ENCODE measurements at regions not wholly inside any gene's neighbourhood (a gene's known extent, or its start where the extent isn't known, plus 50 kb on each side); places are given as distances from the start of the nearest gene placed in this dataset.
"Not testable (repeated sequence)": the region's sequence is repeated elsewhere in the genome, so short reads cannot be mapped to it uniquely, and the experiment has no call there.

DNA sequence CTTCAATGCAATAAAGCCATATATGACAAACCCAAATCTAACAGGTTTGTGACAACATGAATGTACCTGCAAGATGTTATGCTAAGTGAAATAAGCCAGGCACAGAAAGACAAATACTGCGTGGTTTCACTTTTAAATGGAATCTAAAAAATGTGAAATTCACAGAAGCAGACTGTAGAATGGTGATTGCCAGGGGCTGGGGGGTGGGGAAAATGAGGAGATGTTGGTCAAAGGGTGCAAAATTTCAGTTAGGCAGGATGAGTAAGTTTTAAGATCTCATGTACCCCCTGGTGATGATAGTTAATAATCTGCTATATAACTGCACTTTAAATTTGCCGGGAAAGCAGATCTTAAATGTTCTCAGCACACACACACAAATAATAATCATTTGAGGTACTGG lies 160.5 kb downstream of the PTBP2 start:
- Histone ChIP-seq H3K36me3 (ENCODE audit: insufficient read depth in 1 of 2, low read depth in 1 of 2) (no peaks in the 10 kb centered on the region), H3K27me3 (ENCODE audit: insufficient read depth in 3 of 3, low read length in 2 of 3) (no peaks in the 10 kb centered on the region), H3K27ac (no peak overlapping the region), H3K4me3 (no peak overlapping the region), H3K4me1 (no peaks in the 10 kb centered on the region), H3K9me3 (no peaks in the 10 kb centered on the region)
- 65 to 73% (median 73%) methylated on average over 2 of the region's 2 CpGs for WGBS, 3 donors
- intact Hi-C loops (cut with DNase I) = no loop called here
- ATAC-seq (no peak), DNase-seq (no peak)
- TF ChIP-seq, protein P1, sequence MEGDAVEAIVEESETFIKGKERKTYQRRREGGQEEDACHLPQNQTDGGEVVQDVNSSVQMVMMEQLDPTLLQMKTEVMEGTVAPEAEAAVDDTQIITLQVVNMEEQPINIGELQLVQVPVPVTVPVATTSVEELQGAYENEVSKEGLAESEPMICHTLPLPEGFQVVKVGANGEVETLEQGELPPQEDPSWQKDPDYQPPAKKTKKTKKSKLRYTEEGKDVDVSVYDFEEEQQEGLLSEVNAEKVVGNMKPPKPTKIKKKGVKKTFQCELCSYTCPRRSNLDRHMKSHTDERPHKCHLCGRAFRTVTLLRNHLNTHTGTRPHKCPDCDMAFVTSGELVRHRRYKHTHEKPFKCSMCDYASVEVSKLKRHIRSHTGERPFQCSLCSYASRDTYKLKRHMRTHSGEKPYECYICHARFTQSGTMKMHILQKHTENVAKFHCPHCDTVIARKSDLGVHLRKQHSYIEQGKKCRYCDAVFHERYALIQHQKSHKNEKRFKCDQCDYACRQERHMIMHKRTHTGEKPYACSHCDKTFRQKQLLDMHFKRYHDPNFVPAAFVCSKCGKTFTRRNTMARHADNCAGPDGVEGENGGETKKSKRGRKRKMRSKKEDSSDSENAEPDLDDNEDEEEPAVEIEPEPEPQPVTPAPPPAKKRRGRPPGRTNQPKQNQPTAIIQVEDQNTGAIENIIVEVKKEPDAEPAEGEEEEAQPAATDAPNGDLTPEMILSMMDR (IDR thresholded peaks at IDR 0.05) = no peak

DNA sequence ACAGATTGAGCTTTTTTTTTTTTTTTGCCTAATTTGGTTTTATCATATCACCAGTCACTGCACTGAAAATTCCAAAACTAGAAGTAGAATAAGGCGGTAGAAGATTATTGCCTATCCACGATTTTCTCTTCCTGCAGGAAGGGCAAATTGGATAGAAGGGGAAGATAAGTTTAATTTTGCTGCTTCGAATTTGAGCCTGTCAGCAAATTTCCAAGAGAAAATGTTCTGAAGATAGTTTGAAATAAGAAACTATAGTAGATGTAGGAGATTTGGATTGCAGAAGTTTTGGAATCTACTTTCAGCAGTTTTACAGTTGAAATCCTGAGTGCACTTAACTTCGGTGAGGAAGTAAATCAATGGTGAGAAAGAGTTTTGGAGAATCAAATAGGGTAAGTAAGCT lies 164.9 kb downstream of the PTBP2 start:
- Histone ChIP-seq H3K4me3 (no peak overlapping the region), H3K27me3 (ENCODE audit: insufficient read depth in 3 of 3, low read length in 2 of 3) (no peaks in the 10 kb centered on the region), H3K27ac (no peak overlapping the region), H3K36me3 (ENCODE audit: insufficient read depth in 1 of 2, low read depth in 1 of 2) (no peaks in the 10 kb centered on the region), H3K9me3 (peaks cover 5% of the 10 kb centered on the region), H3K4me1 (no peaks in the 10 kb centered on the region)
- DNase-seq (no peak), ATAC-seq (no peak)
- WGBS, 3 donors = 85 to 91% (median 87%) methylated on average over 4 of the region's 4 CpGs
- intact Hi-C loops (cut with DNase I) = no loop called here
- TF ChIP-seq, protein P1 (IDR thresholded peaks at IDR 0.05) = no peak

DNA sequence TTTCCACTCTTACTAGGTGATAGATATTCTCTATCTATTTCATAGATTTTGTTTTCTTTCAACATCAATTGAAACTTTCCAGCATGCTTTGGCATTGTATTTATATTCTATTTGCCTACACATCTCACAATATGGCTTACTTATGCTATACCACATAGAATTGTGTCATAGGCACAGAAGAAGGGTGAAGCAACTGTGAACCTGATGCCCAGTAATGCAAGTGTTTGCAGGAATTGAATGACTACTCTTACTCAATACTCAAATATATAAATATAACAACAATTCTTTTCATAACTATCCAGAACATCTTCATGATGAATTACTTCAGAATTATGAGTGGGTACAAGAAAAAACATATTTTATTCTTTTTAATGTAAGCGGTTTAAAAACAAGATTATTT lies 165.9 kb downstream of the PTBP2 start:
- ATAC-seq (no peak), DNase-seq (no peak)
- 95 to 98% (median 96%) methylated on average over 1 of the region's 1 CpG for WGBS, 3 donors
- no peaks in the 10 kb centered on the region for H3K4me1 ChIP-seq
- peaks cover 5% of the 10 kb centered on the region for H3K9me3 ChIP-seq
- no peak overlapping the region for H3K27ac ChIP-seq
- no peaks in the 10 kb centered on the region for H3K36me3 ChIP-seq (ENCODE audit: insufficient read depth in 1 of 2, low read depth in 1 of 2)
- TF ChIP-seq, protein P1 (IDR thresholded peaks at IDR 0.05) = no peak
- no peak overlapping the region for H3K4me3 ChIP-seq
- H3K27me3 ChIP-seq (ENCODE audit: insufficient read depth in 3 of 3, low read length in 2 of 3) = no peaks in the 10 kb centered on the region
- intact Hi-C loops (cut with DNase I) = no loop called here

DNA sequence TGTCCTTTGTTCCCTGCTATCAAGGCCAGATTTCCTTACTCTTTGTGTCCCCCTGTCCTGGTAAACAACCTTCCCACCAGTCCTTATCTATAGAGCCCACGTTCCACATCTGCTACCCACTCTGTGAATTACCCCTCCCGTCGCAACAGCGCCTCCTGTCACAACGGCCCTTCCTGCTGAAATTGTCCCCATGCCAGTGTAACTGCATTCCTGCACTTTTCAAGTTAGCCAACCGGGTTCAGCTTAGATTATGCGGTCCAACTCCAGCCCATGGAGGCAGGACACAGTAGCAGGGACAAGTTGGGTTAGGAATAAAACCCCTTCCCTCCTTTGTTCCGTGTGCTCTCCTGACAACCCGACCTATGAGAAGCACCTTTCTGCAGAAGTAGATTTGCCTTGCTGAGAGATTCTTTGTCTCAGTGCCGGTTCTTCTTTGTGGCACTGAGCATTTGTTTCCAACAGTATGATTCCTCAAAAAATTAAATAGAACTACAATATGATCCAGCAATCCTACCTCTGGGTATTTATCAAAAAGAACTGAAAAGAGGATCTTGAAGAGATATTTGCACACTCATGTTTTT lies 180.3 kb downstream of the PTBP2 start:
- ATAC-seq = no peak
- DNase-seq = no peak
- Histone ChIP-seq H3K27ac (no peak overlapping the region), H3K27me3 (ENCODE audit: insufficient read depth in 3 of 3, low read length in 2 of 3) (peaks cover 0 to 2% (median 0%) of the 10 kb centered on the region in 3 donors), H3K9me3 (peaks cover 13% of the 10 kb centered on the region), H3K4me3 (no peak overlapping the region), H3K36me3 (ENCODE audit: insufficient read depth in 1 of 2, low read depth in 1 of 2) (no peaks in the 10 kb centered on the region), H3K4me1 (no peaks in the 10 kb centered on the region)
- intact Hi-C loops (cut with DNase I) = no loop called here
- TF ChIP-seq, protein P1 (IDR thresholded peaks at IDR 0.05) = no peak
- WGBS, 3 donors = 91% methylated on average over 10 of the region's 10 CpGs

DNA sequence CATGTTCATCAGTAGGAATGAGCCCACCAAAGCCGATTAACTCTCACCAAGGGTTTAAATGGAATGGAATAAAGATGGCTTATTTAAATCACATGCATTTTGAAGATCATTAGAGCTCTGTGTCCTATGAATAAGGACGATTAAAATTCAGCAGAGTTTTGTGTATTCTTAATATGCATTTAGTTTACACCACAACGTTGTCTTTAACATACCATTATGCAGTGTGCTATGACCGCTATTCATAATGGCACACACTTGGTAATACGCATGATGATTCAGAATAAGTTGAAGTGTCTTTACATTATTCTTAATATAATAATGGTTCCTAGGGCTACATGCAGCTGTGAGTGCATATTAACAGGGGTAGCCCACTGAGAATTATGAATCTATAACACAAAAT lies 190.7 kb downstream of the PTBP2 start:
- Histone ChIP-seq H3K4me1 (no peaks in the 10 kb centered on the region), H3K27me3 (ENCODE audit: insufficient read depth in 3 of 3, low read length in 2 of 3) (no peaks in the 10 kb centered on the region), H3K9me3 (no peaks in the 10 kb centered on the region), H3K4me3 (no peak overlapping the region), H3K36me3 (ENCODE audit: insufficient read depth in 1 of 2, low read depth in 1 of 2) (no peaks in the 10 kb centered on the region), H3K27ac (no peak overlapping the region)
- intact Hi-C loops (cut with DNase I) = no loop called here
- TF ChIP-seq, protein P1 (IDR thresholded peaks at IDR 0.05) = no peak
- ATAC-seq (no peak), DNase-seq (no peak)
- WGBS, 3 donors = 87 to 94% (median 90%) methylated on average over 5 of the region's 5 CpGs

DNA sequence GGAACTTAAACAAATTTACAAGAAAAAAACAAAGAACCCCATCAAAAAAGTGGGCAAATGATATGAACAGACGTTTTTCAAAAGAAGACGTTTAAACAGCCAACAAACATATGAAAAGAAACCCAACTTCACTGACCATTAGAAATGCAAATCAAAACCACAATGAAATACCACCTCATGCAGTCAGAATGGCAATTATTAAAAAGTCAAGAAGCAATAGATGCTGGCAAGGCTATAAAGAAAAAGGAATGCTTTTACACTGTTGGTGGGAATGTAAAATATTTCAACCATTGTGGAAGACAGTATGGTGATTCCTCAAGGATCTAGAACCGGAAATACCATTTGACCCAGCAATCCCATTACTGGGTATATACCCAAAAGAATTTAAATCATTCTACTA lies 194.1 kb downstream of the PTBP2 start:
- H3K9me3 ChIP-seq; H3K36me3 ChIP-seq (ENCODE audit: insufficient read depth in 1 of 2, low read depth in 1 of 2); DNase-seq; intact Hi-C loops (cut with DNase I); H3K27me3 ChIP-seq (ENCODE audit: insufficient read depth in 3 of 3, low read length in 2 of 3); ATAC-seq; H3K27ac ChIP-seq; H3K4me3 ChIP-seq; H3K4me1 ChIP-seq: not testable (repeated sequence)
- WGBS, 3 donors = 76 to 84% (median 77%) methylated on average over 3 of the region's 3 CpGs
